Psoas muscle (tissue), 7 donors: ENCODE measurements at regions not wholly inside any gene's neighbourhood (a gene's known extent, or its start where the extent isn't known, plus 50 kb on each side); places are given as distances from the start of the nearest gene placed in this dataset.

Source experiments
- ATAC-seq, 4 donors: fragments of 200-7000 bp; cut with Tn5 transposase; one replicate each; pipeline ENCODE4 v1.9.1; 2020; ENCODE audit warnings: moderate library complexity in 3 of 4, mild to moderate bottlenecking in 2 of 4
- DNase-seq, 2 donors: peaks; one replicate each; pipeline ENCODE4 v3.0.0-alpha.2; 2020
- H3K27ac ChIP-seq: fragments of 200-600 bp; one replicate; pipeline ENCODE4 v1.8.0; 2022
- H3K27me3 ChIP-seq, 3 donors: fragments of 200-600 bp in 1 of 3; one replicate each; pipeline versions ENCODE4 v1.6.1 to v1.8.0; 2013 to 2022; ENCODE audit warnings: low read length in 2 of 3, mild to moderate bottlenecking in 2 of 3, moderate library complexity in 1 of 3; ENCODE audit not compliant: insufficient read depth in 3 of 3
- H3K36me3 ChIP-seq, 2 donors: fragments of 200-600 bp in 1 of 2; one replicate each; pipeline versions ENCODE4 v1.6.1 to v1.8.0; 2013 to 2022; ENCODE audit warnings: low read depth in 1 of 2, mild to moderate bottlenecking in 1 of 2, moderate library complexity in 1 of 2; ENCODE audit not compliant: insufficient read depth in 1 of 2
- H3K4me1 ChIP-seq: fragments of 200-600 bp; one replicate; pipeline ENCODE4 v1.8.0; 2022
- H3K4me3 ChIP-seq: fragments of 200-600 bp; one replicate; pipeline ENCODE4 v1.8.0; 2022; ENCODE audit warnings: mild to moderate bottlenecking
- H3K9me3 ChIP-seq: fragments of 200-600 bp; one replicate; pipeline ENCODE4 v1.8.0; 2022
- WGBS, 3 donors: extraction: QIAGEN DNeasy Blood & Tissue Kit; methylation state at CpG; one replicate each; pipeline versions ENCODE4 v1.1.6 to v1.1.7; 2013; 5-methylcytosine and 5-hydroxymethylcytosine counted together
- intact Hi-C, 2 donors: fragments of 100-400 bp; cut with DNase I; formaldehyde crosslinking; loops; one replicate each; pipeline versions ENCODE4 v1.11.0 to v1.14.2; 2022
- TF ChIP-seq, protein P1 (sequence below): fragments of 200-600 bp; IDR thresholded peaks from one replicate; pipeline ENCODE4 v1.8.0; 2022; ENCODE audit warnings: antibody characterized with exemption
- donor health status: healthy with polysubstance abuse.
- donor health status: DM: no; HTN: no; CAD: no; lungs with moderate emphysema.
- donor health status: Bipolar disorder and iron deficiency.
- donor health status: healthy.
- donor health status: DM: yes; HTN: yes; CAD: no.
- donor health status: DM: no; HTN: no; CAD: no.
- donor health status: DM: yes; HTN: yes; CAD: no.

GRCh38 chr6:11320914-11321597 lies 88.6 kb upstream of the NEDD9 start:
- DNase-seq (no peak), ATAC-seq (no peak)
- H3K9me3 ChIP-seq: no peaks in the 10 kb centered on the region
- intact Hi-C loops: no loop called here
- no peak overlapping the region for H3K4me3 ChIP-seq
- no peaks in the 10 kb centered on the region for H3K27me3 ChIP-seq
- TF ChIP-seq, protein P1, sequence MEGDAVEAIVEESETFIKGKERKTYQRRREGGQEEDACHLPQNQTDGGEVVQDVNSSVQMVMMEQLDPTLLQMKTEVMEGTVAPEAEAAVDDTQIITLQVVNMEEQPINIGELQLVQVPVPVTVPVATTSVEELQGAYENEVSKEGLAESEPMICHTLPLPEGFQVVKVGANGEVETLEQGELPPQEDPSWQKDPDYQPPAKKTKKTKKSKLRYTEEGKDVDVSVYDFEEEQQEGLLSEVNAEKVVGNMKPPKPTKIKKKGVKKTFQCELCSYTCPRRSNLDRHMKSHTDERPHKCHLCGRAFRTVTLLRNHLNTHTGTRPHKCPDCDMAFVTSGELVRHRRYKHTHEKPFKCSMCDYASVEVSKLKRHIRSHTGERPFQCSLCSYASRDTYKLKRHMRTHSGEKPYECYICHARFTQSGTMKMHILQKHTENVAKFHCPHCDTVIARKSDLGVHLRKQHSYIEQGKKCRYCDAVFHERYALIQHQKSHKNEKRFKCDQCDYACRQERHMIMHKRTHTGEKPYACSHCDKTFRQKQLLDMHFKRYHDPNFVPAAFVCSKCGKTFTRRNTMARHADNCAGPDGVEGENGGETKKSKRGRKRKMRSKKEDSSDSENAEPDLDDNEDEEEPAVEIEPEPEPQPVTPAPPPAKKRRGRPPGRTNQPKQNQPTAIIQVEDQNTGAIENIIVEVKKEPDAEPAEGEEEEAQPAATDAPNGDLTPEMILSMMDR: no peak
- WGBS, 3 donors: 76 to 85% (median 78%) methylated on average over 9 of the region's 9 CpGs
- H3K4me1 ChIP-seq: no peaks in the 10 kb centered on the region
- H3K27ac ChIP-seq: no peak overlapping the region
- H3K36me3 ChIP-seq: no peaks in the 10 kb centered on the region

DNA sequence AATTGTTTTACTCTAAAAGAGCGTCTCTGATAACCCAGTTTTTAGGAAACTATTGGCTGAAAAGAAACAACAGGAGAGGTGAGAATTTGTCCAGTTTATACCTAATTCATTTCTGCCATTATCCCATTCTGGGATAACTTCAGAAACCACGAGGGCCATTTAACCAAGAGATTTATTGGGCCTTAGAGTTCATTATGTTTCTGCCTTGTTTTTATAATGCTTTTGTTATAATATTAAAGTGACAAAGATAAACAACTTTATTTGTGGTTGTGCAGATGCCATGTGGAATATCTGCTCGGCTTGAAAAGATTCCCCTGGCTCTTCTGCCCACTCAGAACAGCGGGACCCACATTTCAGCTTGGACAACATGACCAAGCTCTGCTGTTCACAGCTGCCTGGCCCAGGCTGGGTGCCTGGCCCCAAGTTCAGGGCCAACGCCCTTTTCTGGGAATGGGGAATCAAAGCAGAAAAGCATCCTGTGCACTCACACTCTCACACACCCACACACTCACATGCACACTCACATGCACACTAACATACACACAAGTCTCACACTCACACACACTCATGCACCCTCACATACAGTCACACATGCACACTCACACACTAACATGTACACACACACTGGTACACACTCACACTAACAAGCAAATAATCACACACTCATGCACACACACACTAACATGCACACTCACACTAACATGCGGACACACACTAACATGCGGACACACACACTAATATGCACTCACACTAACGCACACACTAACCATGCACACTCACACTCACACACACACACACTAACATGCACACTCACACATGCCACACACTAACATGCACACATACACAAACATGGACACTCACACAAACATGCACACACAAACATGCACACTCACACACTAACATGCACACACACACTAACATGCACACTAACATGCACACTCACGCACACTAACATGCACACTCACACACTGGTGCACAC lies 86.7 kb upstream of the NEDD9 start:
- H3K36me3 ChIP-seq: no peaks in the 10 kb centered on the region
- no peak overlapping the region for H3K4me3 ChIP-seq
- H3K27ac ChIP-seq: no peak overlapping the region
- DNase-seq (no peak), ATAC-seq (peak in 1 of 4 donors; percentile 33)
- TF ChIP-seq, protein P1: no peak
- intact Hi-C loops: no loop called here
- 69 to 70% (median 69%) methylated on average over 9 of the region's 9 CpGs for WGBS, 3 donors
- H3K4me1 ChIP-seq: no peaks in the 10 kb centered on the region
- H3K27me3 ChIP-seq: no peaks in the 10 kb centered on the region
- H3K9me3 ChIP-seq: no peaks in the 10 kb centered on the region

DNA sequence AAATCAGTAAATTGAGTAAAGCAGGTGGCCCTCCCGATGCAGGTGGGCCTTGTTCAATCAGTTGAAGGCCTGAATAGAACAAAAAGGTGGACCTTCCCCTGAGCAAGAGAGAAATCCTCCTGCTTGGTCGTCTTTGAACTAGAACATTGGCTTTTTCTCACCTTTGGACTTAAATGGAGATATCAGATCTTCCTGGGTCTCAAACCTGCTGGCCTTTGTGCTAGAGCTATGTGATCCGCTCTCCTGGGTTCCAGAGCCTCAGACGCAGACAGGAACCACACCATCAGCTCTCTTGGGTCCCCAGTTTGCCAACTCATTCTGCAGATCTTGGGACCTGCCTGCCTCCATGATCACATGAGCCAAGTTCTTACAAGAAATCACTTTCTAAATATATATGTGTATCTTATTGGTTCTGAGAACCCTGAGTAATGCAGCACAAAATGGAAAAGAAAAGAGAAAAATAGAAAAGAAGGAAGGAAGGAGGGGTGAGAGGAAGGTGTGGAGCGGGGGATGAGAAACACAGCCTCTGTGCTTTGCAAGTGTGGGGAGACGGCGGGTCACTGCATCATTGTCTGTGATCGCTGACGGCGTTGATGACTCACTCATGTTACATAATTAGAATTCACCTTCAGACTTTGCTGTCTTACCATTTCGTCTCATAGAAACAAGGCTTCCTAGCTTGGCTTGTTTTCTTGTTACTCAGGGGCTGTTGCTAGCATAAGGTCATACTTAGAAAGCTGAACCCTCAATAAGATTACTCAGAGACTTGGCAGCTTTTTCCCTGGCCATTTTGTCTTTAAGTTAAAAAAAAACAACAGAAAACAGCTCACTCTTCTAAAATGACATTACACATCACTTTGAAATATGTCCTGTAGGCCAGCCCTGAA lies 85.7 kb upstream of the NEDD9 start:
- Histone ChIP-seq H3K27ac (peak overlapping the region; percentile 30), H3K4me3 (no peak overlapping the region), H3K4me1 (no peaks in the 10 kb centered on the region), H3K27me3 (no peaks in the 10 kb centered on the region), H3K36me3 (no peaks in the 10 kb centered on the region), H3K9me3 (no peaks in the 10 kb centered on the region)
- DNase-seq (peak; percentile 40 to 58), ATAC-seq (peak in 3 of 4 donors; percentile 38 to 61 (median 46))
- TF ChIP-seq, protein P1: no peak
- 61 to 70% (median 63%) methylated on average over 11 of the region's 11 CpGs for WGBS, 3 donors
- intact Hi-C loops: no loop called here

GRCh38 chr6:11315743-11316437 lies 83.4 kb upstream of the NEDD9 start:
- no peak overlapping the region for H3K27ac ChIP-seq
- no peak overlapping the region for H3K4me3 ChIP-seq
- H3K27me3 ChIP-seq: no peaks in the 10 kb centered on the region
- intact Hi-C loops: no loop called here
- H3K9me3 ChIP-seq: no peaks in the 10 kb centered on the region
- peak in 2 of 4 donors; percentile 42 for ATAC-seq
- TF ChIP-seq, protein P1: no peak
- no peaks in the 10 kb centered on the region for H3K4me1 ChIP-seq
- WGBS, 3 donors: 39 to 65% (median 47%) methylated on average over 5 of the region's 5 CpGs
- DNase-seq: no peak
- no peaks in the 10 kb centered on the region for H3K36me3 ChIP-seq
